H9 (cell line): ENCODE measurements at regions not wholly inside any gene's neighbourhood (a gene's known extent, or its start where the extent isn't known, plus 50 kb on each side); places are given as distances from the start of the nearest gene placed in this dataset.

Experiments used
- DNase-seq: peaks from one replicate; pipeline ENCODE4 v3.0.0-alpha.2; 2017
- H2AFZ ChIP-seq: one replicate; pipeline ENCODE4 v1.6.1; 2013; ENCODE audit warnings: mild to moderate bottlenecking, low read length, control low read depth, moderate library complexity
- H2AK5ac ChIP-seq: 2 replicates; pipeline ENCODE4 v1.6.1; 2013; ENCODE audit warnings: low read length, control low read depth, mixed read lengths; ENCODE audit not compliant: insufficient read length
- H2BK120ac ChIP-seq: one replicate; pipeline ENCODE4 v1.6.1; 2013; ENCODE audit warnings: low read depth, mild to moderate bottlenecking, low read length, control low read depth, inconsistent platforms; ENCODE audit not compliant: poor library complexity, severe bottlenecking
- H2BK12ac ChIP-seq: 2 replicates; pipeline ENCODE4 v1.6.1; 2013; ENCODE audit warnings: low read length, control low read depth, mixed read lengths, low read depth; ENCODE audit not compliant: insufficient read length
- H2BK15ac ChIP-seq: 2 replicates; pipeline ENCODE4 v1.6.1; 2013; ENCODE audit warnings: low read depth, low read length, control low read depth
- H2BK20ac ChIP-seq: one replicate; pipeline ENCODE4 v1.6.1; 2013; ENCODE audit warnings: low read depth, mild to moderate bottlenecking, low read length, control low read depth, inconsistent platforms; ENCODE audit not compliant: poor library complexity, severe bottlenecking
- H2BK5ac ChIP-seq: 2 replicates; pipeline ENCODE4 v1.6.1; 2013; ENCODE audit warnings: low read length, control low read depth, mixed read lengths; ENCODE audit not compliant: insufficient read length
- H3K14ac ChIP-seq: 2 replicates; pipeline ENCODE4 v1.6.1; 2013; ENCODE audit warnings: low read length, control low read depth; ENCODE audit not compliant: insufficient read depth
- H3K18ac ChIP-seq: 2 replicates; pipeline ENCODE4 v1.6.1; 2013; ENCODE audit warnings: low read depth, mild to moderate bottlenecking, mixed read lengths, low read length, control low read depth; ENCODE audit not compliant: insufficient read length
- H3K23ac ChIP-seq: 2 replicates; pipeline ENCODE4 v1.6.1; 2013; ENCODE audit warnings: low read length, control low read depth, mixed read lengths, low read depth; ENCODE audit not compliant: insufficient read length
- H3K23me2 ChIP-seq: 2 replicates; pipeline ENCODE4 v1.6.1; 2013; ENCODE audit warnings: low read depth, mild to moderate bottlenecking, mixed read lengths, low read length, control low read depth; ENCODE audit not compliant: insufficient read length, poor library complexity, severe bottlenecking
- H3K27ac ChIP-seq: 2 replicates; pipeline ENCODE4 v1.5.1; 2013; ENCODE audit warnings: low read length, control low read depth, mixed read lengths, low read depth; ENCODE audit not compliant: insufficient read length
- H3K27me3 ChIP-seq: 2 replicates; pipeline ENCODE4 v1.6.1; 2013; ENCODE audit warnings: low read length, control low read depth, inconsistent platforms; ENCODE audit not compliant: insufficient read depth
- H3K4ac ChIP-seq: 2 replicates; pipeline ENCODE4 v1.6.1; 2013; ENCODE audit warnings: low read depth, mild to moderate bottlenecking, control low read depth, inconsistent platforms, low read length, moderate library complexity
- H3K4me1 ChIP-seq: 2 replicates; pipeline ENCODE4 v1.6.1; 2013; ENCODE audit warnings: low read length, control low read depth, inconsistent platforms; ENCODE audit not compliant: insufficient read depth
- H3K4me2 ChIP-seq: 2 replicates; pipeline ENCODE4 v1.6.1; 2013; ENCODE audit warnings: low read length, control low read depth, mixed read lengths; ENCODE audit not compliant: insufficient read length, insufficient read depth
- H3K56ac ChIP-seq: 2 replicates; pipeline ENCODE4 v1.6.1; 2013; ENCODE audit warnings: low read depth, mild to moderate bottlenecking, mixed read lengths, low read length, control low read depth; ENCODE audit not compliant: insufficient read length
- H3K79me1 ChIP-seq: 2 replicates; pipeline ENCODE4 v1.6.1; 2013; ENCODE audit warnings: low read depth, mild to moderate bottlenecking, moderate library complexity, low read length, control low read depth, inconsistent platforms; ENCODE audit not compliant: insufficient read depth, poor library complexity, severe bottlenecking
- H3K79me2 ChIP-seq: 2 replicates; pipeline ENCODE4 v1.6.1; 2013; ENCODE audit warnings: low read length, control low read depth, inconsistent platforms; ENCODE audit not compliant: insufficient read depth
- H3K9ac ChIP-seq: 2 replicates; pipeline ENCODE4 v1.6.1; 2013; ENCODE audit warnings: low read length, control low read depth, mixed read lengths; ENCODE audit not compliant: insufficient read length; ENCODE audit errors: extremely low read depth
- H3K9me3 ChIP-seq: one replicate; pipeline ENCODE4 v1.6.1; 2013; ENCODE audit warnings: low read depth, low read length, inconsistent platforms; ENCODE audit not compliant: control insufficient read depth
- H3T11ph ChIP-seq: one replicate; pipeline ENCODE4 v1.6.1; 2013; ENCODE audit warnings: mild to moderate bottlenecking, low read length, control low read depth, inconsistent platforms
- H4K20me1 ChIP-seq: one replicate; pipeline ENCODE4 v1.6.1; 2013; ENCODE audit not compliant: control insufficient read depth, insufficient read length, insufficient read depth
- H4K5ac ChIP-seq: 2 replicates; pipeline ENCODE4 v1.6.1; 2013; ENCODE audit warnings: low read depth, mild to moderate bottlenecking, mixed read lengths, low read length, control low read depth; ENCODE audit not compliant: insufficient read length
- H4K8ac ChIP-seq: replicated peaks from 2 replicates; pipeline ENCODE4 v1.6.1; 2013; ENCODE audit warnings: low read length, control low read depth, mixed read lengths, low read depth; ENCODE audit not compliant: insufficient read length
- H4K91ac ChIP-seq: 2 replicates; pipeline ENCODE4 v1.6.1; 2013; ENCODE audit warnings: low read depth, mild to moderate bottlenecking, moderate library complexity, mixed read lengths, low read length, control low read depth; ENCODE audit not compliant: insufficient read length
- H3K27ac Mint-ChIP-seq, 3 experiments: 2 replicates in 2 of 3; 3 replicates in 1 of 3; pipeline ENCODE4 v1.8.0; 2020 to 2021; ENCODE audit warnings: mixed read lengths in 3 of 3, mild to moderate bottlenecking in 1 of 3, moderate library complexity in 1 of 3
- H3K27me3 Mint-ChIP-seq: 2 replicates; pipeline ENCODE4 v1.8.0; 2021; ENCODE audit warnings: low read depth, mild to moderate bottlenecking, moderate library complexity, mixed read lengths
- H3K36me3 Mint-ChIP-seq, 3 experiments: 2 replicates in 2 of 3; 3 replicates in 1 of 3; pipeline ENCODE4 v1.8.0; 2020 to 2021; ENCODE audit warnings: low read depth in 3 of 3, mixed read lengths in 3 of 3; ENCODE audit not compliant: insufficient read depth in 1 of 3
- H3K4me1 Mint-ChIP-seq, 2 experiments: 2 replicates each; pipeline ENCODE4 v1.8.0; 2020; ENCODE audit warnings: mixed read lengths in 2 of 2
- H3K4me3 Mint-ChIP-seq, 2 experiments: 2 replicates in 1 of 2; 3 replicates in 1 of 2; pipeline ENCODE4 v1.8.0; 2020 to 2021; ENCODE audit warnings: mild to moderate bottlenecking in 2 of 2, mixed read lengths in 2 of 2, moderate library complexity in 1 of 2
- H3K9me3 Mint-ChIP-seq, 2 experiments: 2 replicates in 1 of 2; 3 replicates in 1 of 2; pipeline ENCODE4 v1.8.0; 2020; ENCODE audit warnings: mild to moderate bottlenecking in 2 of 2, mixed read lengths in 2 of 2, moderate library complexity in 1 of 2
- WGBS: extraction: QIAGEN DNeasy Blood & Tissue Kit; methylation state at CpG from one replicate; pipeline ENCODE4 v1.1.7; 2013; ENCODE audit warnings: missing lambda C conversion rate, low lambda C conversion rate, mixed read lengths; ENCODE audit not compliant: insufficient read length; ENCODE audit errors: extremely low coverage; 5-methylcytosine and 5-hydroxymethylcytosine counted together
- TF ChIP-seq, protein P1 (sequence below): fragments of 200-600 bp; sonication (generic); conservative IDR thresholded peaks from 3 replicates; pipeline ENCODE4 v1.8.0; 2021; ENCODE audit warnings: antibody characterized with exemption, mild to moderate bottlenecking

DNA sequence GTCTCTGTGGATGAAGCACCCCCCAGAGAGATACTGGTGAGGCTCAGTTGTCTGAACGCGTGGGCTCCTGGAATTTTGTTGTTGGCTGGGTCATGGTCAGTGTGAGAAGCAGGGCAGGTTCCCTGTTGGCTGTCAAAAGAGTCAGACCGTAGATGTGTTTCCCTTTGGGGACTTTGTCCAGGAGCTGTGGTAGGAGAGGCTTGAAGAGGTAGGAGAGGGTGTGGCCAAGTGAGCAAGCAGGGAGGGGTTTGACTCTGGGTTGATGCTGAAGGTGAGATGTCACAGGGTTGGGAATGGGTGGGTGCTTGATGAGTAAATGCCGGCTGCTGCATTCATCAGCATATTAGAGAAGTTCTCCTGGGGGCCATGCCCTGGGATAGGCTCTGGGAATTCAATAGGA, 803.2 kb downstream of the TBC1D22A start:
- no peak overlapping the region for H3K56ac ChIP-seq
- no peak overlapping the region for H2BK120ac ChIP-seq
- no peak overlapping the region for H3K9ac ChIP-seq
- TF ChIP-seq, protein P1, sequence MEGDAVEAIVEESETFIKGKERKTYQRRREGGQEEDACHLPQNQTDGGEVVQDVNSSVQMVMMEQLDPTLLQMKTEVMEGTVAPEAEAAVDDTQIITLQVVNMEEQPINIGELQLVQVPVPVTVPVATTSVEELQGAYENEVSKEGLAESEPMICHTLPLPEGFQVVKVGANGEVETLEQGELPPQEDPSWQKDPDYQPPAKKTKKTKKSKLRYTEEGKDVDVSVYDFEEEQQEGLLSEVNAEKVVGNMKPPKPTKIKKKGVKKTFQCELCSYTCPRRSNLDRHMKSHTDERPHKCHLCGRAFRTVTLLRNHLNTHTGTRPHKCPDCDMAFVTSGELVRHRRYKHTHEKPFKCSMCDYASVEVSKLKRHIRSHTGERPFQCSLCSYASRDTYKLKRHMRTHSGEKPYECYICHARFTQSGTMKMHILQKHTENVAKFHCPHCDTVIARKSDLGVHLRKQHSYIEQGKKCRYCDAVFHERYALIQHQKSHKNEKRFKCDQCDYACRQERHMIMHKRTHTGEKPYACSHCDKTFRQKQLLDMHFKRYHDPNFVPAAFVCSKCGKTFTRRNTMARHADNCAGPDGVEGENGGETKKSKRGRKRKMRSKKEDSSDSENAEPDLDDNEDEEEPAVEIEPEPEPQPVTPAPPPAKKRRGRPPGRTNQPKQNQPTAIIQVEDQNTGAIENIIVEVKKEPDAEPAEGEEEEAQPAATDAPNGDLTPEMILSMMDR, result no peak
- Mint-ChIP-seq H3K9me3 (peaks cover 40 to 99% of the 10 kb centered on the region in 2 experiments), H3K27me3 (peaks cover 11% of the 10 kb centered on the region), H3K36me3 (peaks cover 3 to 68% (median 50%) of the 10 kb centered on the region in 3 experiments; a peak in 6 of 7 replicates), H3K27ac (no peak overlapping the region), H3K4me3 (no peak overlapping the region), H3K4me1 (no peaks in the 10 kb centered on the region)
- H3K14ac ChIP-seq, result no peak overlapping the region
- no peak overlapping the region for H2BK5ac ChIP-seq
- no peak overlapping the region for H2BK20ac ChIP-seq
- H4K5ac ChIP-seq, result no peak overlapping the region
- no peaks in the 10 kb centered on the region for H3K4me1 ChIP-seq
- no peaks in the 10 kb centered on the region for H4K20me1 ChIP-seq
- H3K23me2 ChIP-seq, result no peaks in the 10 kb centered on the region
- no peak overlapping the region for H4K91ac ChIP-seq
- H2BK12ac ChIP-seq, result no peak overlapping the region
- H2AFZ ChIP-seq, result no peak overlapping the region
- H3K4me2 ChIP-seq, result no peak overlapping the region
- H2AK5ac ChIP-seq, result no peak overlapping the region
- H3K18ac ChIP-seq, result no peak overlapping the region
- no peak overlapping the region for H3K4ac ChIP-seq
- H3T11ph ChIP-seq, result no peak overlapping the region
- no peaks in the 10 kb centered on the region for H3K79me2 ChIP-seq
- H3K9me3 ChIP-seq, result peaks cover 83% of the 10 kb centered on the region
- no peak overlapping the region for H4K8ac ChIP-seq
- DNase-seq, result no peak
- H3K23ac ChIP-seq, result no peak overlapping the region
- no peaks in the 10 kb centered on the region for H3K27me3 ChIP-seq
- no peak overlapping the region for H2BK15ac ChIP-seq
- no CpG with 5 or more reads among the region's 4 CpGs for WGBS
- H3K79me1 ChIP-seq, result no peaks in the 10 kb centered on the region
- H3K27ac ChIP-seq, result no peak overlapping the region
